Sigmoid colon (tissue), 4 donors: ENCODE measurements at regions not wholly inside any gene's neighbourhood (a gene's known extent, or its start where the extent isn't known, plus 50 kb on each side); places are given as distances from the start of the nearest gene placed in this dataset.

ENCODE experiments used
- EP300 ChIP-seq, 4 donors: sonication (generic); formaldehyde crosslinking; IDR thresholded peaks; one replicate each; pipeline ENCODE4 v1.6.1; 2017; ENCODE audit warnings: antibody characterized with exemption in 4 of 4
- TF ChIP-seq, protein P1 (sequence below), 4 experiments: fragments of 450-650 bp in 3 of 4; fragments of 200-600 bp in 1 of 4; IDR thresholded peaks; one replicate each; pipeline ENCODE4 v1.5.1; 2016 to 2019; ENCODE audit warnings: antibody characterized with exemption in 4 of 4, mild to moderate bottlenecking in 3 of 4, moderate library complexity in 2 of 4

DNA sequence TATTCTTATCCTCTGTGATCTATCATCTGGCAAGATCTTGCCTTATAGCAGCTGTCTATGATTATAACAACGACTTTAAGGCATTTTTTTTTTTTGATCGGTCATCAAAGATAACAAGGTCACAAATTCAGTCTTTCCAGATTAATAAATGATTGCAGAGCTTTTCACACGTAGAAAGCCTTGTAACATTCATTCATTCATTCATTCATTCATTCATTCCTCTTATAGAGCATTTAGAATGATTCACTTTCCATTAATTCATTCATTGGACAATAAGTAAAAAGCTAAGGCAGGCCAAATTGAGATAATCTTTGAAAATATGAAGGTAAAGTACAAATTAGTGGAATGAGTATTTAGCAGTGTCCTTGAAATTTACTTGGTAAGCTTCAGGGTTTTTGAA, 223.7 kb downstream of the NUP35 start:
- TF ChIP-seq, protein P1, sequence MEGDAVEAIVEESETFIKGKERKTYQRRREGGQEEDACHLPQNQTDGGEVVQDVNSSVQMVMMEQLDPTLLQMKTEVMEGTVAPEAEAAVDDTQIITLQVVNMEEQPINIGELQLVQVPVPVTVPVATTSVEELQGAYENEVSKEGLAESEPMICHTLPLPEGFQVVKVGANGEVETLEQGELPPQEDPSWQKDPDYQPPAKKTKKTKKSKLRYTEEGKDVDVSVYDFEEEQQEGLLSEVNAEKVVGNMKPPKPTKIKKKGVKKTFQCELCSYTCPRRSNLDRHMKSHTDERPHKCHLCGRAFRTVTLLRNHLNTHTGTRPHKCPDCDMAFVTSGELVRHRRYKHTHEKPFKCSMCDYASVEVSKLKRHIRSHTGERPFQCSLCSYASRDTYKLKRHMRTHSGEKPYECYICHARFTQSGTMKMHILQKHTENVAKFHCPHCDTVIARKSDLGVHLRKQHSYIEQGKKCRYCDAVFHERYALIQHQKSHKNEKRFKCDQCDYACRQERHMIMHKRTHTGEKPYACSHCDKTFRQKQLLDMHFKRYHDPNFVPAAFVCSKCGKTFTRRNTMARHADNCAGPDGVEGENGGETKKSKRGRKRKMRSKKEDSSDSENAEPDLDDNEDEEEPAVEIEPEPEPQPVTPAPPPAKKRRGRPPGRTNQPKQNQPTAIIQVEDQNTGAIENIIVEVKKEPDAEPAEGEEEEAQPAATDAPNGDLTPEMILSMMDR (IDR thresholded peaks at IDR 0.05), result no peak
- no peak for TF ChIP-seq EP300 (IDR thresholded peaks at IDR 0.05)
